ENCODE measurements at regions not wholly inside any gene's neighbourhood (a gene's known extent, or its start where the extent isn't known, plus 50 kb on each side); places are given as distances from the start of the nearest gene placed in this dataset.

- Histone ChIP-seq H3K9me3 (ENCODE audit: control insufficient read depth, insufficient read depth, low read length) (no peaks in the 10 kb centered on the region), H3K4me3 (ENCODE audit: low read depth, low read length) (no peak overlapping the region), H3K27me3 (ENCODE audit: control insufficient read depth, insufficient read depth, low read length) (no peaks in the 10 kb centered on the region), H3K27ac (ENCODE audit: low read depth, low read length) (no peak overlapping the region)
- no peak for DNase-seq (ENCODE audit: low read depth, low spot score)
- POLR2A ChIA-PET = no interaction called here
- TF ChIP-seq CTCF (IDR thresholded peaks at IDR 0.05; ENCODE audit: low read depth, low read length) = no peak
- CTCF ChIA-PET = no interaction called here
Observed at GRCh38 chr2:212638694-212639093, 100.1 kb upstream of the ERBB4 start.

- ChIA-PET CTCF (no interaction called here), POLR2A (no interaction called here)
- Histone ChIP-seq H3K27ac (ENCODE audit: low read depth, low read length) (no peak overlapping the region), H3K9me3 (ENCODE audit: control insufficient read depth, insufficient read depth, low read length) (no peaks in the 10 kb centered on the region), H3K27me3 (ENCODE audit: control insufficient read depth, insufficient read depth, low read length) (no peaks in the 10 kb centered on the region), H3K4me3 (ENCODE audit: low read depth, low read length) (no peak overlapping the region)
- TF ChIP-seq CTCF (IDR thresholded peaks at IDR 0.05; ENCODE audit: low read depth, low read length) = no peak
- DNase-seq (ENCODE audit: low read depth, low spot score) = no peak
Observed at GRCh38 chr2:212628586-212628985, 90.0 kb upstream of the ERBB4 start.

GRCh38 chr2:212626371-212626918 lies 87.8 kb upstream of the ERBB4 start:
- no peak for TF ChIP-seq CTCF (IDR thresholded peaks at IDR 0.05; ENCODE audit: low read depth, low read length)
- no peak overlapping the region for H3K27ac ChIP-seq (ENCODE audit: low read depth, low read length)
- no peak for DNase-seq (ENCODE audit: low read depth, low spot score)
- no peaks in the 10 kb centered on the region for H3K9me3 ChIP-seq (ENCODE audit: control insufficient read depth, insufficient read depth, low read length)
- CTCF ChIA-PET = no interaction called here
- H3K27me3 ChIP-seq (ENCODE audit: control insufficient read depth, insufficient read depth, low read length) = no peaks in the 10 kb centered on the region
- H3K4me3 ChIP-seq (ENCODE audit: low read depth, low read length) = no peak overlapping the region
- POLR2A ChIA-PET = no interaction called here

- no peak for DNase-seq (ENCODE audit: low read depth, low spot score)
- Histone ChIP-seq H3K27me3 (ENCODE audit: control insufficient read depth, insufficient read depth, low read length) (no peaks in the 10 kb centered on the region), H3K27ac (ENCODE audit: low read depth, low read length) (no peak overlapping the region), H3K9me3 (ENCODE audit: control insufficient read depth, insufficient read depth, low read length) (no peaks in the 10 kb centered on the region), H3K4me3 (ENCODE audit: low read depth, low read length) (no peak overlapping the region)
- POLR2A ChIA-PET = no interaction called here
- no peak for TF ChIP-seq CTCF (IDR thresholded peaks at IDR 0.05; ENCODE audit: low read depth, low read length)
- CTCF ChIA-PET = no interaction called here
Observed at GRCh38 chr2:212619954-212620353, 81.4 kb upstream of the ERBB4 start.

- ChIA-PET POLR2A (no interaction called here), CTCF (interaction anchor here (0.6 kb wide), 1 partner anchor 538 kb away, joined by 3 read pairs; no protein-coding TSS in a partner anchor)
- DNase-seq (ENCODE audit: low read depth, low spot score) = no peak
- H3K4me3 ChIP-seq (ENCODE audit: low read depth, low read length) = no peak overlapping the region
- no peak overlapping the region for H3K27ac ChIP-seq (ENCODE audit: low read depth, low read length)
- H3K9me3 ChIP-seq (ENCODE audit: control insufficient read depth, insufficient read depth, low read length) = no peaks in the 10 kb centered on the region
- TF ChIP-seq CTCF (IDR thresholded peaks at IDR 0.05; ENCODE audit: low read depth, low read length) = no peak
- H3K27me3 ChIP-seq (ENCODE audit: control insufficient read depth, insufficient read depth, low read length) = no peaks in the 10 kb centered on the region
Observed at GRCh38 chr2:212618636-212619035, 80.0 kb upstream of the ERBB4 start.
